Colonic mucosa (tissue), 4 donors: ENCODE measurements at regions not wholly inside any gene's neighbourhood (a gene's known extent, or its start where the extent isn't known, plus 50 kb on each side); places are given as distances from the start of the nearest gene placed in this dataset.

Experiments
- DNase-seq: peaks from one replicate; pipeline ENCODE4 v3.0.0-alpha.2; 2020
- H3K27ac ChIP-seq: fragments of 200-600 bp; one replicate; pipeline ENCODE4 v1.8.0; 2021
- H3K27me3 ChIP-seq: fragments of 200-600 bp; one replicate; pipeline ENCODE4 v1.8.0; 2021
- H3K36me3 ChIP-seq: fragments of 200-600 bp; one replicate; pipeline ENCODE4 v1.8.0; 2021
- H3K4me1 ChIP-seq: fragments of 200-600 bp; one replicate; pipeline ENCODE4 v1.8.0; 2021; ENCODE audit warnings: mild to moderate bottlenecking
- H3K4me3 ChIP-seq: fragments of 200-600 bp; one replicate; pipeline ENCODE4 v1.8.0; 2021
- H3K9ac ChIP-seq, 2 donors: one replicate each; pipeline ENCODE4 v1.7.0; 2013; ENCODE audit warnings: control low read depth in 2 of 2, low read depth in 2 of 2, low read length in 2 of 2
- H3K9me3 ChIP-seq: fragments of 200-600 bp; one replicate; pipeline ENCODE4 v1.8.0; 2021
- CTCF ChIP-seq: fragments of 200-600 bp; IDR thresholded peaks from one replicate; pipeline ENCODE4 v1.8.0; 2022; ENCODE audit warnings: antibody characterized with exemption, mild to moderate bottlenecking
- intact Hi-C: fragments of 100-400 bp; cut with DNase I; formaldehyde crosslinking; loops from one replicate; pipeline ENCODE4 v1.14.1; 2022
- donor health status: healthy.
- donor health status: DM: no; HTN: no; CAD: no.
- donor health status: DM: no; HTN: no; CAD: no.

GRCh38 chr3:70840106-70840870 lies 527.9 kb upstream of the MDFIC2 start:
- no peak for TF ChIP-seq CTCF
- Histone ChIP-seq H3K9me3 (no peaks in the 10 kb centered on the region), H3K36me3 (no peaks in the 10 kb centered on the region), H3K4me1 (no peaks in the 10 kb centered on the region), H3K27me3 (no peaks in the 10 kb centered on the region), H3K27ac (no peak overlapping the region), H3K4me3 (no peak overlapping the region), H3K9ac (no peak overlapping the region)
- no peak for DNase-seq
- intact Hi-C loops, result no loop called here

GRCh38 chr3:70833239-70833960 lies 521.0 kb upstream of the MDFIC2 start:
- no peaks in the 10 kb centered on the region for H3K36me3 ChIP-seq
- H3K9ac ChIP-seq, result no peak overlapping the region
- no peaks in the 10 kb centered on the region for H3K27me3 ChIP-seq
- no peak for TF ChIP-seq CTCF
- DNase-seq, result no peak
- no peaks in the 10 kb centered on the region for H3K4me1 ChIP-seq
- H3K27ac ChIP-seq, result no peak overlapping the region
- no peak overlapping the region for H3K4me3 ChIP-seq
- H3K9me3 ChIP-seq, result no peaks in the 10 kb centered on the region
- intact Hi-C loops, result no loop called here

- intact Hi-C loops, result no loop called here
- no peak overlapping the region for H3K9ac ChIP-seq
- no peaks in the 10 kb centered on the region for H3K36me3 ChIP-seq
- no peak for TF ChIP-seq CTCF
- no peaks in the 10 kb centered on the region for H3K27me3 ChIP-seq
- H3K9me3 ChIP-seq, result no peaks in the 10 kb centered on the region
- H3K4me1 ChIP-seq, result no peaks in the 10 kb centered on the region
- H3K27ac ChIP-seq, result no peak overlapping the region
- H3K4me3 ChIP-seq, result no peak overlapping the region
- DNase-seq, result no peak
These were observed 520.4 kb upstream of the MDFIC2 start for GRCh38 chr3:70832834-70833205.

- no peak for TF ChIP-seq CTCF
- intact Hi-C loops, result no loop called here
- Histone ChIP-seq H3K27me3 (no peaks in the 10 kb centered on the region), H3K9ac (no peak overlapping the region), H3K4me1 (no peaks in the 10 kb centered on the region), H3K36me3 (no peaks in the 10 kb centered on the region), H3K9me3 (no peaks in the 10 kb centered on the region), H3K27ac (no peak overlapping the region), H3K4me3 (no peak overlapping the region)
- no peak for DNase-seq
These were observed 519.8 kb upstream of the MDFIC2 start for GRCh38 chr3:70832089-70832833.

- no peak overlapping the region for H3K9ac ChIP-seq
- H3K36me3 ChIP-seq, result no peaks in the 10 kb centered on the region
- no peak for TF ChIP-seq CTCF
- intact Hi-C loops, result no loop called here
- H3K27ac ChIP-seq, result no peak overlapping the region
- no peak for DNase-seq
- H3K4me1 ChIP-seq, result no peaks in the 10 kb centered on the region
- no peaks in the 10 kb centered on the region for H3K27me3 ChIP-seq
- H3K9me3 ChIP-seq, result no peaks in the 10 kb centered on the region
- H3K4me3 ChIP-seq, result no peak overlapping the region
These were observed 516.7 kb upstream of the MDFIC2 start for GRCh38 chr3:70829092-70829491.
